OCI-LY1 (cell line): ENCODE measurements at regions not wholly inside any gene's neighbourhood (a gene's known extent, or its start where the extent isn't known, plus 50 kb on each side); places are given as distances from the start of the nearest gene placed in this dataset.

ENCODE experiments used
- EZH2 ChIP-seq: fragments of 200-600 bp; sonication (generic), shearing (Covaris generic); IDR thresholded peaks from 2 replicates; pipeline ENCODE4 v1.8.0; 2017; ENCODE audit warnings: borderline replicate concordance, mixed run types, mild to moderate bottlenecking, antibody characterized with exemption, low read length, moderate library complexity, mixed read lengths
- TF ChIP-seq, protein P1 (sequence below): fragments of 200-600 bp; sonication (generic), shearing (Covaris generic); IDR thresholded peaks from 2 replicates; pipeline ENCODE4 v1.5.1; 2017; ENCODE audit warnings: mild to moderate bottlenecking, antibody characterized with exemption, low read length, moderate library complexity, mixed read lengths

DNA sequence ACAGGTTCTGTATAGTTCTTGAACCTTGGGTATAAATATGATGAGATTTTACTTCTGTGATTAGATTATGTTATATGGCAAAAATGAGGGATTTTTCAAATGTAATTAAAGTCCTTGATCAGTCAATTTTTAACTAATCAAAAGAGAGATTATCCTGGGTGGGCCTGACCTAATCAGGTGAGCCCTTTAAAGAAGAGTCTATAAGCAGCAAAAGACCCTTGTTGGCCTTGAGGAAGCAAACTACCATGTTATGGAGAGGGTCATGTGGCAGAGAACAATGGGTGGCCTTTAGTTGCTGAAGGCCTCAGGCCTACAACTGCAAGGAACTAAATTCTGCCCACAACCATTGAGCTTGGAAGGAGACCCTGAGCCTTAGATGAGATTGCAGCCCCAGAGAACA lies 102.5 kb upstream of the RIPOR2 start:
- TF ChIP-seq, protein P1, sequence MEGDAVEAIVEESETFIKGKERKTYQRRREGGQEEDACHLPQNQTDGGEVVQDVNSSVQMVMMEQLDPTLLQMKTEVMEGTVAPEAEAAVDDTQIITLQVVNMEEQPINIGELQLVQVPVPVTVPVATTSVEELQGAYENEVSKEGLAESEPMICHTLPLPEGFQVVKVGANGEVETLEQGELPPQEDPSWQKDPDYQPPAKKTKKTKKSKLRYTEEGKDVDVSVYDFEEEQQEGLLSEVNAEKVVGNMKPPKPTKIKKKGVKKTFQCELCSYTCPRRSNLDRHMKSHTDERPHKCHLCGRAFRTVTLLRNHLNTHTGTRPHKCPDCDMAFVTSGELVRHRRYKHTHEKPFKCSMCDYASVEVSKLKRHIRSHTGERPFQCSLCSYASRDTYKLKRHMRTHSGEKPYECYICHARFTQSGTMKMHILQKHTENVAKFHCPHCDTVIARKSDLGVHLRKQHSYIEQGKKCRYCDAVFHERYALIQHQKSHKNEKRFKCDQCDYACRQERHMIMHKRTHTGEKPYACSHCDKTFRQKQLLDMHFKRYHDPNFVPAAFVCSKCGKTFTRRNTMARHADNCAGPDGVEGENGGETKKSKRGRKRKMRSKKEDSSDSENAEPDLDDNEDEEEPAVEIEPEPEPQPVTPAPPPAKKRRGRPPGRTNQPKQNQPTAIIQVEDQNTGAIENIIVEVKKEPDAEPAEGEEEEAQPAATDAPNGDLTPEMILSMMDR = no peak
- no peak for TF ChIP-seq EZH2
